ENCODE measurements at regions not wholly inside any gene's neighbourhood (a gene's known extent, or its start where the extent isn't known, plus 50 kb on each side); places are given as distances from the start of the nearest gene placed in this dataset.

DNA sequence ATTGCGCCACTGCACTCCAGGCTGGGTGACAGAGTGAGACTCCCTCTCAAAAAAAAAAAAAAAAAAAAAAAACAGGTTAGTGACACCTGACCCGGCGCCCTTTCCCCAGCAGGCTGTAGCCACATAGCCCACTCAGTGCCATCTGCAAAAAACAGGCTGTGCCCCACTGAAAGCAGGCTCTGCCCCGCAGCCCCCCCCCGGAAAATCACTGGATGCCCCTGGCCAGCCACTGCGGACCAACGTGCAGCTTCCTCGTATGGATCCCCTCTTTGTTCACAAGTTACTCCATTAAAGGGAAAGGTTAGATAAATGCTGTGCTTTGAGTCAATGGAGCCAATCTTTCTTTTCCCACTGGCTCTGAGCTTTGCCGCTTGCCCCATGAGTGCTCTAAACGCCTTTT is 660.3 kb downstream of the TBC1D22A start:
- TF ChIP-seq, protein P1, sequence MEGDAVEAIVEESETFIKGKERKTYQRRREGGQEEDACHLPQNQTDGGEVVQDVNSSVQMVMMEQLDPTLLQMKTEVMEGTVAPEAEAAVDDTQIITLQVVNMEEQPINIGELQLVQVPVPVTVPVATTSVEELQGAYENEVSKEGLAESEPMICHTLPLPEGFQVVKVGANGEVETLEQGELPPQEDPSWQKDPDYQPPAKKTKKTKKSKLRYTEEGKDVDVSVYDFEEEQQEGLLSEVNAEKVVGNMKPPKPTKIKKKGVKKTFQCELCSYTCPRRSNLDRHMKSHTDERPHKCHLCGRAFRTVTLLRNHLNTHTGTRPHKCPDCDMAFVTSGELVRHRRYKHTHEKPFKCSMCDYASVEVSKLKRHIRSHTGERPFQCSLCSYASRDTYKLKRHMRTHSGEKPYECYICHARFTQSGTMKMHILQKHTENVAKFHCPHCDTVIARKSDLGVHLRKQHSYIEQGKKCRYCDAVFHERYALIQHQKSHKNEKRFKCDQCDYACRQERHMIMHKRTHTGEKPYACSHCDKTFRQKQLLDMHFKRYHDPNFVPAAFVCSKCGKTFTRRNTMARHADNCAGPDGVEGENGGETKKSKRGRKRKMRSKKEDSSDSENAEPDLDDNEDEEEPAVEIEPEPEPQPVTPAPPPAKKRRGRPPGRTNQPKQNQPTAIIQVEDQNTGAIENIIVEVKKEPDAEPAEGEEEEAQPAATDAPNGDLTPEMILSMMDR (IDR thresholded peaks at IDR 0.05) = no peak
- TF ChIP-seq POLR2AphosphoS5 (IDR thresholded peaks at IDR 0.05; ENCODE audit: low read depth, low read length) (no peak), SIN3A (IDR thresholded peaks at IDR 0.05; ENCODE audit: borderline replicate concordance, insufficient read depth, low read depth, low read length) (no peak)
- TF ChIP-seq, protein P2, sequence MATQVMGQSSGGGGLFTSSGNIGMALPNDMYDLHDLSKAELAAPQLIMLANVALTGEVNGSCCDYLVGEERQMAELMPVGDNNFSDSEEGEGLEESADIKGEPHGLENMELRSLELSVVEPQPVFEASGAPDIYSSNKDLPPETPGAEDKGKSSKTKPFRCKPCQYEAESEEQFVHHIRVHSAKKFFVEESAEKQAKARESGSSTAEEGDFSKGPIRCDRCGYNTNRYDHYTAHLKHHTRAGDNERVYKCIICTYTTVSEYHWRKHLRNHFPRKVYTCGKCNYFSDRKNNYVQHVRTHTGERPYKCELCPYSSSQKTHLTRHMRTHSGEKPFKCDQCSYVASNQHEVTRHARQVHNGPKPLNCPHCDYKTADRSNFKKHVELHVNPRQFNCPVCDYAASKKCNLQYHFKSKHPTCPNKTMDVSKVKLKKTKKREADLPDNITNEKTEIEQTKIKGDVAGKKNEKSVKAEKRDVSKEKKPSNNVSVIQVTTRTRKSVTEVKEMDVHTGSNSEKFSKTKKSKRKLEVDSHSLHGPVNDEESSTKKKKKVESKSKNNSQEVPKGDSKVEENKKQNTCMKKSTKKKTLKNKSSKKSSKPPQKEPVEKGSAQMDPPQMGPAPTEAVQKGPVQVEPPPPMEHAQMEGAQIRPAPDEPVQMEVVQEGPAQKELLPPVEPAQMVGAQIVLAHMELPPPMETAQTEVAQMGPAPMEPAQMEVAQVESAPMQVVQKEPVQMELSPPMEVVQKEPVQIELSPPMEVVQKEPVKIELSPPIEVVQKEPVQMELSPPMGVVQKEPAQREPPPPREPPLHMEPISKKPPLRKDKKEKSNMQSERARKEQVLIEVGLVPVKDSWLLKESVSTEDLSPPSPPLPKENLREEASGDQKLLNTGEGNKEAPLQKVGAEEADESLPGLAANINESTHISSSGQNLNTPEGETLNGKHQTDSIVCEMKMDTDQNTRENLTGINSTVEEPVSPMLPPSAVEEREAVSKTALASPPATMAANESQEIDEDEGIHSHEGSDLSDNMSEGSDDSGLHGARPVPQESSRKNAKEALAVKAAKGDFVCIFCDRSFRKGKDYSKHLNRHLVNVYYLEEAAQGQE (IDR thresholded peaks at IDR 0.05; ENCODE audit: insufficient read depth in 1 of 2, low read depth in 2 of 2, low read length in 1 of 2) = no peak

Data from Panc1 (cell line).